IPS-20b (cell line): ENCODE measurements at regions not wholly inside any gene's neighbourhood (a gene's known extent, or its start where the extent isn't known, plus 50 kb on each side); places are given as distances from the start of the nearest gene placed in this dataset.

Source experiments
- H3K27ac ChIP-seq: one replicate; pipeline ENCODE4 v1.5.1; 2013; ENCODE audit warnings: low read length
- H3K27me3 ChIP-seq: 2 replicates; pipeline ENCODE4 v1.6.1; 2013; ENCODE audit warnings: mild to moderate bottlenecking, low read length, inconsistent platforms; ENCODE audit not compliant: insufficient read depth
- H3K36me3 ChIP-seq: 2 replicates; pipeline ENCODE4 v1.6.1; 2013; ENCODE audit warnings: low read depth, mild to moderate bottlenecking, inconsistent platforms, low read length, moderate library complexity; ENCODE audit not compliant: insufficient read depth
- H3K4me1 ChIP-seq: 2 replicates; pipeline ENCODE4 v1.6.1; 2013; ENCODE audit warnings: mild to moderate bottlenecking, control low read depth, inconsistent platforms, low read length, moderate library complexity; ENCODE audit not compliant: insufficient read depth
- H3K4me3 ChIP-seq: 2 replicates; pipeline ENCODE4 v1.5.1; 2013; ENCODE audit warnings: mild to moderate bottlenecking, low read length, inconsistent platforms
- H3K9ac ChIP-seq: 2 replicates; pipeline ENCODE4 v1.6.1; 2013; ENCODE audit warnings: low read depth, mild to moderate bottlenecking, inconsistent platforms, low read length, moderate library complexity
- H3K9me3 ChIP-seq: 2 replicates; pipeline ENCODE4 v1.6.1; 2013; ENCODE audit warnings: mild to moderate bottlenecking, low read depth, low read length, inconsistent platforms; ENCODE audit not compliant: insufficient read depth

DNA sequence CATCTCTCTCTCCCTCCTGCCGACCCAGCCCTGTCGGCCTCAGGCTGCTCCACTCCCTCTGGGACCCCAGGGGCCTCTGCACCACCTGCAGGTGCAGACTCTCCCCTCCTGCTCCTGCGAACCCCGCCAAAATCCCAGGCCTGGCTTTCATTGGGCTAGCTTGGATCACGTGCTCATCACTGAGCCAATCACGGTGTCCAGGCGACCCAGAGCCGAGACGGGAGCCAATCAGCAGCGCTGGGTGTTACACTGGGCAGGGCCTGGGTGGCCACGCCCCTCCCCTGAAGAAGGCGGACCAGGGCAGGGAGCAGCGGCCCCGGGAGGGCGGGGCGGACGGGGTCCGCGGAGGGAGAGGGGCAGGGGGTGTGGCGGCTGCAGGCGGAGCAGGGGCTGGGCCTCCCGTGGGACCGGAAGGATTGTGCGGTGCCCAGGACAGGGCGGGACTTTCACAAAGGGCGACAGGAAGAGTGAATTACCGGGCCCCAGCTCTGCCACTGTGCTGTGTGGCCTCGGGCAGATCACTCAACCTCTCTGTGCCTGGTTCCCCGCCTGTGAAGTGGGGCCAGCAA lies 66.6 kb upstream of the FBRSL1 start:
- peaks cover 97% of the 10 kb centered on the region for H3K27me3 ChIP-seq
- no peak overlapping the region for H3K27ac ChIP-seq
- no peaks in the 10 kb centered on the region; the same call in 1 of the 2 replicates for H3K9me3 ChIP-seq
- no peak overlapping the region for H3K9ac ChIP-seq
- no peaks in the 10 kb centered on the region for H3K4me1 ChIP-seq
- no peak overlapping the region for H3K4me3 ChIP-seq
- H3K36me3 ChIP-seq: no peaks in the 10 kb centered on the region

DNA sequence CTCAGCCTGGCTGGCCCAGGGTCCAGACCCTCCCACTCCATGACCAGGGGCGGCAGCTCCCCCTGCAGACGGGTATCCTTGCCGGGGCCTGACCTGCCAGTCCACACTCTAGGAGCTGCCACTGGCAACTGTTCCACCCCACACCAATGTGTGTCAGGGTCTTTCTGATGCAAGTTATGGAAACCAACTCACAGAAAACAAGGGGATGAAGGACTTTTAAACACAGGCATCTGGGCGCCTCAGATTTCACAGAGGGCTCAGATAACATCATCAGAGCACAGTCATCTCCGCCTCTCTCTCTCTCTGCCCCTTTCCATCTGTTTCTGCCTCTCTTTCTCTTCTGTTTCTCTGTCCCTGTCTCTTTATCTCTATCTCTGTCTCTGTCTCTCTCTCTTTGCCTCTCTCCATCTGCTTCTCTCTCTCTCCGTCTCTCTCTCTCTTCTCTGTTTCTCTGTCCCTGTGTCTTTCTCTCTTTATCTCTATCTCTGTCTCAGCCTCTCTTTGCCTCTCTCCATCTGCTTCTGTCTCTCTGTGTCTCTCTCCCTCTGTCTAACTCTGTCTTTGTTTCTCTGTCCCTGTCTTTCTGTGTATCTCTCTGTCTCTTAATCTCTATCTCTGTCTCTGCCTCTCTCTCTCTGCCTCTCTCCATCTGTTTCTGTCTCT lies 67.4 kb upstream of the FBRSL1 start:
- no peak overlapping the region for H3K27ac ChIP-seq
- no peak overlapping the region for H3K9ac ChIP-seq
- no peak overlapping the region for H3K4me3 ChIP-seq
- H3K27me3 ChIP-seq: peaks cover 97% of the 10 kb centered on the region
- no peaks in the 10 kb centered on the region for H3K4me1 ChIP-seq
- no peaks in the 10 kb centered on the region; the same call in 1 of the 2 replicates for H3K9me3 ChIP-seq
- no peaks in the 10 kb centered on the region for H3K36me3 ChIP-seq

DNA sequence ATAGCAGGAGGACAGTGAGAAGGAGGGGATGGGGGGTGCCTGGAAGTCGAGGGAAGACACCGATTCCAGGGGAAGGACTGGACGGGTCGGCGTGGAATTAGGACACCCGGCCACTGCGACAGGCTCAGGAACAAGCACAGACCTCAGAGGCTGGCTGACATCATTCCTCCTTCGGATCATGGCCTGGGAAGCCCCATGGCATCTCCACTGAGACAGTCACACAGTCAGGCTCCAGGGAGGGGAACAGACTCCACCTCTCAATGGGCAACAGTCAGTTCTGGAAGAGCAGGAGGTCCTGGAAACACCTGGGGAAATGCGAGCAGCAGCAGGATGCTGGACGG lies 67.9 kb upstream of the FBRSL1 start:
- H3K27me3 ChIP-seq: peaks cover 99% of the 10 kb centered on the region
- H3K36me3 ChIP-seq: no peaks in the 10 kb centered on the region
- H3K9ac ChIP-seq: no peak overlapping the region
- no peaks in the 10 kb centered on the region for H3K4me1 ChIP-seq
- H3K4me3 ChIP-seq: no peak overlapping the region
- no peak overlapping the region for H3K27ac ChIP-seq
- H3K9me3 ChIP-seq: no peaks in the 10 kb centered on the region; the same call in 1 of the 2 replicates

DNA sequence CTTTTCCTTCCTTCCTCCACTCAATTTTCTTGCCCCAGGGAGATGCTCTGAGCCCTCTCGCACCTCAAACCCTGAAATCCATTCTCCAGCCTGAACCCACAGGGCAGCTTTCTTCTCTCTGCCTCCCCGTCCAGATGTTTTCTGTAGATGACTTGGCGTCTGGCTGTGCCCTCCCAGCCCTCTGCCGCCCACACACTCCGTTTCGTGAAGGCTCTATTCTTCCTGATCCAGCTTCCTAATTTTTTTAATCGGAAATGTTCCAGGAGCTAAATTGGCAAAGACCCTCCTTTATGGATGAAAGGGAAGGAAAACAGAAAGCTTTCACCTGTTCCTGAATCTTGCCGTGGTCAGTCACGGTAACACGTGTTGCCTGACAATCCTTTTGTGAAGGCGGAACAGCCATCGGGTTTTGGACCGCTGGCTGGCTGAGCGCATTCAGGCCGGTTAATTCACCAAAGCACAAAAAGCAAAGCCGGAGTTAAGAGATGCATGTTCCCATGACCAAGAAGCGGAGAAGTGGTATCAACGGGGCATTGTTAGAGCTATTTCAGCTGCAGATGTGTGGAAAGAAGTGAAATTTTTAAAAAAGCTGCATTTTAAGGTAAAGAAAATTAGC lies 70.2 kb upstream of the FBRSL1 start:
- no peak overlapping the region for H3K9ac ChIP-seq
- no peak overlapping the region for H3K4me3 ChIP-seq
- H3K4me1 ChIP-seq: no peaks in the 10 kb centered on the region
- peaks cover 96% of the 10 kb centered on the region for H3K27me3 ChIP-seq
- H3K27ac ChIP-seq: no peak overlapping the region
- H3K36me3 ChIP-seq: no peaks in the 10 kb centered on the region
- no peaks in the 10 kb centered on the region; the same call in 1 of the 2 replicates for H3K9me3 ChIP-seq

- no peaks in the 10 kb centered on the region for H3K9me3 ChIP-seq
- H3K4me1 ChIP-seq: no peaks in the 10 kb centered on the region
- no peak overlapping the region for H3K9ac ChIP-seq
- H3K27me3 ChIP-seq: peaks cover 90% of the 10 kb centered on the region
- H3K27ac ChIP-seq: no peak overlapping the region
- no peaks in the 10 kb centered on the region for H3K36me3 ChIP-seq
- H3K4me3 ChIP-seq: no peak overlapping the region
Measured at GRCh38 chr12:132418393-132418925, 71.5 kb upstream of the FBRSL1 start.

DNA sequence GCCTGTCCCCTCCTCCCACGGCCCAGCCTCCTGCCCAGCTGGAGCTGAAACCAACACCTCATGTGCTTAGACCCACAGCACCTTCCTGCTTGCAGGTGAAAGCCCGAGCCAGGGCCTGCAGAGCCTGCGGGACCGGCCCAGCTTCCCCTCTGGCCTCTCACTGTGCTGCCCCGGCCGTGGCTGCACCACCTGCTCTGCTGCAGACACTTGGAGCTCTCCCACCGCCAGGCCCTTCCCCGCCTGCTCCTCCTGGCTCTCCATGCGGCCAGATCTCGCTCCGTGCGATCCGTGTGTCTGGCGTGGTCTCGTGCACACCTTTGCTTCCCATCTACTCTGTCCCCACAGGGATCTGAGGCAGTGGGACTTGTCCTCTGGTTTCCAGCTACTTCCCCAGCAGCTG lies 72.2 kb upstream of the FBRSL1 start:
- Histone ChIP-seq H3K4me3 (no peak overlapping the region), H3K27me3 (peaks cover 84% of the 10 kb centered on the region), H3K9ac (no peak overlapping the region), H3K36me3 (no peaks in the 10 kb centered on the region), H3K27ac (no peak overlapping the region), H3K4me1 (no peaks in the 10 kb centered on the region), H3K9me3 (no peaks in the 10 kb centered on the region)

DNA sequence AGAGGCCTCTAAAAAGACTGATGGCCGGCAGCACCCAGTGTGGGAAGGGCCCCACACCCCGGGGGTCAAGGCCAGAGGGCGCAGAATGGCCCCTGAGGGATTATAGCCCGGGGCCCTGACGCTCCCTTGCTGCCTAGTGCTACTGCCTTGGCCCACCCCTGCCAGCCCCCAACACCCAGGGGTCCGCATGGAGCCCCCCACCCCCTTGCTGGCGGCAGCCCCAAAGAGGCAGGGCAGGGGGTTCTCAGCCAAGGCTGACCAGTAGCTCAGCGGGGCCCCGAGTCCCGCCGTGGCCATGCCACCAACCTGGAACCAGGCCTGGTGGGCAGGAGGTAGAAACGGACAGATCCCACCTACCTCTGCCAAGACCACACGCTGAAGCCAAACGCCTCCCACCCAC lies 73.1 kb upstream of the FBRSL1 start:
- no peaks in the 10 kb centered on the region for H3K9me3 ChIP-seq
- no peak overlapping the region for H3K9ac ChIP-seq
- no peak overlapping the region for H3K27ac ChIP-seq
- peaks cover 74% of the 10 kb centered on the region for H3K27me3 ChIP-seq
- H3K36me3 ChIP-seq: no peaks in the 10 kb centered on the region
- H3K4me3 ChIP-seq: no peak overlapping the region
- H3K4me1 ChIP-seq: no peaks in the 10 kb centered on the region

DNA sequence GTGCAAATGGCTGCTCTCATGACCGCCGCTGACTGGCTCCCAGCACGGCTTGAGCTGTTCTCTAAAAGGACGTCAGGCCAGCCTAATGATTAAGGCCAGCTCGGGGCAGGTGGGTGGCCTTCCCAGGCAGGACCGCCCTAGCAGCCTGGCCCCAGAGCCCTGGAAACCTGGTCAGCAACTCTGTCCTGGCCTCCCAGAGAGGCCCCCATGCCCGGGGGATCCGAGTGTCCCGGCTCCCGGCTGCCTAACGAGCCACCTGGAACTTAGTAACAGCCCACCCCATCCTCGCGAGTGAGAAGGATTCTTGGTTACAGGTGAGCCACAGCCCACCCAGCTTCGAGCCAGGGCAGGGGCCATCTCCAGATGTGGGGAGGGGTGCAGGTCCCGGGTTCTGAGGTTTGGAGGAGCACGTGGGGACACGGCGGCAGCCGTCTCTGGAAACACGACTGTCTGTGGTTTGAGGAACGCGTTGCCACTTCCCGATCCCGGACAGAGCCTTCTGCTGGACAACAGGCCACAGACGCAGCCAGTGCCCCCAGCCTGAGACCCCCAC lies 73.8 kb upstream of the FBRSL1 start:
- no peaks in the 10 kb centered on the region for H3K4me1 ChIP-seq

GRCh38 chr12:132415327-132416120 lies 74.4 kb upstream of the FBRSL1 start:
- Histone ChIP-seq H3K27me3 (peaks cover 61% of the 10 kb centered on the region), H3K27ac (no peak overlapping the region), H3K4me1 (no peaks in the 10 kb centered on the region), H3K4me3 (no peak overlapping the region), H3K36me3 (no peaks in the 10 kb centered on the region), H3K9me3 (no peaks in the 10 kb centered on the region), H3K9ac (no peak overlapping the region)

More for the DNA sequence above, 73.8 kb upstream of the FBRSL1 start:
- Histone ChIP-seq H3K36me3 (no peaks in the 10 kb centered on the region), H3K27ac (no peak overlapping the region), H3K9ac (no peak overlapping the region), H3K27me3 (peaks cover 68% of the 10 kb centered on the region), H3K9me3 (no peaks in the 10 kb centered on the region), H3K4me3 (no peak overlapping the region)

DNA sequence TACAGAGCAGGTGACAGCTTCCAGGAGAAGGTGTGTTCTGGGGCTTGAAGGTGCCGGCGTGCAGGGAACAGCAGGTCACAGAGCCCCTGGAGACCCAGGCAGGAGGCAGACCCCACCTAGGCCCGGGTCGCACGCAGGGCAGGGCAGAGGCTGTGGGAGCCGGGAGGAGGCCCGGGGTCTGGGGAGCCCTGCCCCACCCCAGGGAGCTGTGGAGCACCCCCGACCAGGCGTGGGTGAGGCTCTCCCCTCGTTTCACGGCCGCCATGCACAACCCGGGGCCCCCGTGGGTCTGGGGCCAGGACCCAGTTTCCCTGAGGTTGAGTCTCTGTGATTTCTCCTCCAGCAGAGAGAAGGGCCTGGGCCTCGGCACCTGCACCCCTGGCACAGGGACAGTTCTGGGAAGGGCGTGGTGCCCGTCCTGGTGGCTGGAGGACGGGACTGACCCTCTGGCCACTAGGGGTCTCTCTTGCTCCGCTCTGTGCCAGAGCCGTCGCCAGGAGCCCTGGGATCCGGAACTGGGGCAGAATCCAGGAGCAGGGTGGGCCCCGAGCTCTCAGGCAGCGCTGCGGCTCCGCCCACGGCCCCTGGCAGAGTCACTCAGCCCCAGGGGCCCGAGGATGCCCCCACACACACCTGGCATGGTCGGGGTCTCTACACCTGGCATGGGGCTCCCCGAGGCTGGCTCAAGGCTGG lies 75.2 kb upstream of the FBRSL1 start:
- H3K36me3 ChIP-seq: no peaks in the 10 kb centered on the region
- no peak overlapping the region for H3K4me3 ChIP-seq
- H3K27ac ChIP-seq: no peak overlapping the region
- no peaks in the 10 kb centered on the region for H3K4me1 ChIP-seq
- H3K27me3 ChIP-seq: peaks cover 54% of the 10 kb centered on the region
- H3K9ac ChIP-seq: no peak overlapping the region
- no peaks in the 10 kb centered on the region for H3K9me3 ChIP-seq
